SK-N-SH (cell line): ENCODE measurements at regions not wholly inside any gene's neighbourhood (a gene's known extent, or its start where the extent isn't known, plus 50 kb on each side); places are given as distances from the start of the nearest gene placed in this dataset.

Experiments
- CTCF ChIA-PET: fragments of 300-600, 350-600 bp; formaldehyde crosslinking; extraction: SDS; loops from one replicate; lab custom pipeline; 2021; lab: Yijun Ruan, JAX
- POLR2A ChIA-PET: fragments of 350-600 bp; sonication (Branson Sonifier 250); formaldehyde crosslinking; extraction: SDS; loops from one replicate; lab custom pipeline; 2020; ENCODE audit warnings: antibody characterized with exemption, inconsistent platforms; lab: Yijun Ruan, JAX
- DNase-seq: peaks from one replicate; pipeline ENCODE4 v3.0.0; 2012
- H2AFZ ChIP-seq: fragments of 200-600 bp; sonication (generic); 2 replicates; pipeline ENCODE4 v1.8.1; 2016; ENCODE audit warnings: antibody characterized with exemption, mild to moderate bottlenecking, low read depth
- H3F3A ChIP-seq: fragments of 200-600 bp; sonication (generic); replicated peaks from 2 replicates; pipeline ENCODE3; 2016; ENCODE audit warnings: antibody characterized with exemption, mild to moderate bottlenecking; ENCODE audit not compliant: insufficient read depth
- H3K27ac ChIP-seq, 2 experiments: fragments of 200-500 bp in 1 of 2; fragments of 200-600 bp in 1 of 2; sonication (Bioruptor generic) in 1 of 2; sonication (generic), shearing (Covaris generic) in 1 of 2; 2 replicates each; pipeline versions ENCODE4 v1.5.1 to v1.6.1; 2014 to 2016; ENCODE audit warnings: low read depth in 2 of 2, inconsistent platforms in 1 of 2, low read length in 1 of 2, mild to moderate bottlenecking in 1 of 2, mixed read lengths in 1 of 2
- H3K27me3 ChIP-seq: fragments of 200-600 bp; sonication (generic), shearing (Covaris generic); 2 replicates; pipeline ENCODE4 v1.6.1; 2016; ENCODE audit warnings: mixed run types; ENCODE audit not compliant: insufficient read depth
- H3K36me3 ChIP-seq, 2 experiments: fragments of 200-500 bp in 1 of 2; fragments of 200-600 bp in 1 of 2; sonication (Bioruptor generic) in 1 of 2; sonication (generic) in 1 of 2; replicated peaks in 1 of 2; 2 replicates each; pipeline versions ENCODE3 to v1.5.1; 2014 to 2016; ENCODE audit warnings: low read length in 1 of 2, mild to moderate bottlenecking in 1 of 2; ENCODE audit not compliant: insufficient read depth in 2 of 2, control insufficient read depth in 1 of 2
- H3K4me1 ChIP-seq, 2 experiments: fragments of 200-500 bp in 1 of 2; fragments of 200-600 bp in 1 of 2; sonication (Bioruptor generic) in 1 of 2; sonication (generic), shearing (Covaris generic) in 1 of 2; 2 replicates each; pipeline versions ENCODE4 v1.5.1 to v1.6.1; 2014 to 2016; ENCODE audit warnings: low read depth in 1 of 2, low read length in 1 of 2, mixed run types in 1 of 2; ENCODE audit not compliant: insufficient read depth in 2 of 2, control insufficient read depth in 1 of 2
- H3K4me2 ChIP-seq: fragments of 200-600 bp; sonication (generic), shearing (Covaris generic); 2 replicates; pipeline ENCODE4 v1.6.1; 2017; ENCODE audit warnings: mixed run types
- H3K4me3 ChIP-seq, 2 experiments: fragments of 200-500 bp in 1 of 2; fragments of 200-600 bp in 1 of 2; sonication (Bioruptor generic) in 1 of 2; sonication (generic), shearing (Covaris generic) in 1 of 2; 2 replicates each; pipeline versions ENCODE4 v1.5.1 to v1.8.1; 2014 to 2016; ENCODE audit warnings: low read depth in 2 of 2, inconsistent platforms in 1 of 2, low read length in 1 of 2, mild to moderate bottlenecking in 1 of 2, mixed read lengths in 1 of 2, moderate library complexity in 1 of 2
- H3K79me2 ChIP-seq: fragments of 200-600 bp; sonication (generic); 2 replicates; pipeline ENCODE4 v1.8.1; 2017; ENCODE audit warnings: mild to moderate bottlenecking; ENCODE audit not compliant: insufficient read depth
- H3K9ac ChIP-seq: fragments of 200-600 bp; sonication (generic); 2 replicates; pipeline ENCODE4 v1.6.1; 2017; ENCODE audit warnings: mixed run types
- H3K9me2 ChIP-seq: fragments of 200-600 bp; sonication (generic); 2 replicates; pipeline ENCODE4 v1.6.1; 2017; ENCODE audit warnings: mixed run types
- H3K9me3 ChIP-seq: fragments of 200-600 bp; sonication (generic); 2 replicates; pipeline ENCODE4 v1.6.1; 2017; ENCODE audit warnings: mixed run types, mild to moderate bottlenecking, moderate library complexity
- H4K20me1 ChIP-seq: fragments of 200-600 bp; sonication (generic); 2 replicates; pipeline ENCODE4 v1.6.1; 2017; ENCODE audit warnings: mild to moderate bottlenecking, mixed run types; ENCODE audit not compliant: insufficient read depth
- CHD2 ChIP-seq: fragments of 150-350 bp; IDR thresholded peaks from 2 replicates; pipeline ENCODE4 v1.6.1; 2018; ENCODE audit warnings: low read length; ENCODE audit not compliant: partially characterized antibody
- EP300 ChIP-seq, 2 experiments: IDR thresholded peaks; 2 replicates each; pipeline versions ENCODE4 v1.4.0 to v1.6.1; 2012; ENCODE audit warnings: borderline replicate concordance in 1 of 2, low read depth in 1 of 2, low read length in 1 of 2
- EZH2phosphoT487 ChIP-seq: fragments of 200-600 bp; sonication (generic); IDR thresholded peaks from 2 replicates; pipeline ENCODE4 v1.6.1; 2017; ENCODE audit warnings: low read depth, mixed run types, mild to moderate bottlenecking, antibody characterized with exemption, moderate library complexity, borderline replicate concordance
- GABPA ChIP-seq: IDR thresholded peaks from 2 replicates; pipeline ENCODE4 v1.4.0; 2012; ENCODE audit warnings: low read depth, mild to moderate bottlenecking
- IRF3 ChIP-seq: fragments of 150-350 bp; IDR thresholded peaks from 2 replicates; pipeline ENCODE4 v1.6.1; 2016; ENCODE audit warnings: mild to moderate bottlenecking, low read depth, low read length
- MAX ChIP-seq: IDR thresholded peaks from 2 replicates; pipeline ENCODE4 v1.4.0; 2012; ENCODE audit warnings: low read depth
- MXI1 ChIP-seq: IDR thresholded peaks from 2 replicates; pipeline ENCODE4 v1.6.1; 2012; ENCODE audit warnings: mild to moderate bottlenecking, low read depth, low read length, improper control_type of control experiment
- RAD21 ChIP-seq: IDR thresholded peaks from 2 replicates; pipeline ENCODE4 v1.6.1; 2012; ENCODE audit warnings: mild to moderate bottlenecking, low read length
- RCOR1 ChIP-seq: fragments of 150-350 bp; IDR thresholded peaks from 2 replicates; pipeline ENCODE4 v1.6.1; 2017; ENCODE audit warnings: antibody characterized with exemption, low read length
- REST ChIP-seq: IDR thresholded peaks from 2 replicates; pipeline ENCODE4 v1.6.1; 2012; ENCODE audit warnings: mild to moderate bottlenecking, low read depth, low read length, moderate library complexity
- SIN3A ChIP-seq: IDR thresholded peaks from 2 replicates; pipeline ENCODE4 v1.6.1; 2012; ENCODE audit warnings: low read depth, mild to moderate bottlenecking, low read length, moderate library complexity, borderline replicate concordance
- YY1 ChIP-seq: IDR thresholded peaks from 2 replicates; pipeline ENCODE4 v1.4.0; 2012; ENCODE audit warnings: low read depth, mild to moderate bottlenecking
- ZBTB33 ChIP-seq: IDR thresholded peaks from 2 replicates; pipeline ENCODE4 v1.4.0; 2012; ENCODE audit warnings: low read depth, borderline replicate concordance

GRCh38 chr10:111716032-111716431, 467.5 kb downstream of the GPAM start:
- Histone ChIP-seq H3K79me2 (no peaks in the 10 kb centered on the region), H3K9me2 (no peaks in the 10 kb centered on the region), H2AFZ (no peak overlapping the region), H3K27ac (no peak overlapping the region), H3F3A (no peaks in the 10 kb centered on the region), H4K20me1 (no peaks in the 10 kb centered on the region), H3K9ac (no peak overlapping the region), H3K9me3 (peaks cover 7% of the 10 kb centered on the region; the same call in 1 of the 2 replicates), H3K27me3 (no peaks in the 10 kb centered on the region), H3K4me3 (no peak overlapping the region), H3K4me2 (no peak overlapping the region), H3K4me1 (no peaks in the 10 kb centered on the region), H3K36me3 (no peaks in the 10 kb centered on the region)
- TF ChIP-seq EZH2phosphoT487 = no peak
- no peak for TF ChIP-seq CHD2
- TF ChIP-seq REST = no peak
- TF ChIP-seq MXI1 = no peak
- no peak for TF ChIP-seq YY1
- TF ChIP-seq IRF3 = no peak
- no peak for TF ChIP-seq SIN3A
- no peak for TF ChIP-seq RCOR1
- TF ChIP-seq EP300 (IDR thresholded peaks at IDR 0.05; ENCODE audit: borderline replicate concordance in 1 of 2, low read depth in 1 of 2, low read length in 1 of 2) = no peak
- TF ChIP-seq ZBTB33 = no peak
- no peak for TF ChIP-seq GABPA
- TF ChIP-seq MAX = no peak
- TF ChIP-seq RAD21 = no peak
- no peak for DNase-seq
- ChIA-PET CTCF (no interaction called here), POLR2A (no interaction called here)
